ENCODE measurements at regions not wholly inside any gene's neighbourhood (a gene's known extent, or its start where the extent isn't known, plus 50 kb on each side); places are given as distances from the start of the nearest gene placed in this dataset.
"Not testable (repeated sequence)": the region's sequence is repeated elsewhere in the genome, so short reads cannot be mapped to it uniquely, and the experiment has no call there.

DNA sequence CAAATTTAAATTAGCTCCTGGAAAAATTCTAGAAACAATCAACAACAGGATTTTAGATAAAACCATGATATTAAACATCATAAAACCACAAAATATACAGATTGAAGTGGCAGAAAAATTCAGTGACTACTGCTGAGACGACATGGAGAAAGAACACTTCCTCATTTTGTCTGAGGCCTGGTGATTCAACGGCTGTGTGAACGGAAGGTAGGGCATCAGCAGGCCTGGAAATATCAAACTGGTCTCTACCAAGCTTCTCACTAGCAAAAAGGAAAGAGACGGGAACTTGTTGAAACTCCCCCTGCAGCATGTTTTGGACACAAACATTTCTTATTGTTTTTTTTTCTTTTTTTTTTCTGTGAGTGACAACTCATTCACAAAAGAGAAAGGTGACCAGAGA lies 58.0 kb upstream of the AHI1 start:
- no peak for DNase-seq (ENCODE audit: extremely low read depth, low read depth, low spot score)

DNA sequence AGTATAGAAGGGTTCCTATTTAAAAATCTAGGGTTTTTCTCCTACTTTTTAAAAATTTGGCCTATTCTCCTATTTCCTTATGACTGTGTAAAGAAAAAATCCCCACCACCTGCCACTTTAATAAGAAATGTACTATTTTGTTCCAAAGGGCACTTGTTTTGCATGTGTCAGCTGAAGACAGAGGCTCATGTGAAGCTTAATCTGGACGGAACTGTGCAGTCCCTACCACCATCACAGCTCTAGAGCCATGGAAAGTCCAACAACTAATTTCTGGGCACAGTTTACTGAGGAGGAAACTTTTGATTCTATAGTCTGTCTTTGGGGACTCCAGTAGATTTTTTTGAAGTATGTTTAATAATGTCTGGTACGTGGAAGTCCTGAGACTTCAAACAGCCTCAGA lies 60.0 kb upstream of the AHI1 start:
- no peak for DNase-seq (ENCODE audit: extremely low read depth, low read depth, low spot score)

DNA sequence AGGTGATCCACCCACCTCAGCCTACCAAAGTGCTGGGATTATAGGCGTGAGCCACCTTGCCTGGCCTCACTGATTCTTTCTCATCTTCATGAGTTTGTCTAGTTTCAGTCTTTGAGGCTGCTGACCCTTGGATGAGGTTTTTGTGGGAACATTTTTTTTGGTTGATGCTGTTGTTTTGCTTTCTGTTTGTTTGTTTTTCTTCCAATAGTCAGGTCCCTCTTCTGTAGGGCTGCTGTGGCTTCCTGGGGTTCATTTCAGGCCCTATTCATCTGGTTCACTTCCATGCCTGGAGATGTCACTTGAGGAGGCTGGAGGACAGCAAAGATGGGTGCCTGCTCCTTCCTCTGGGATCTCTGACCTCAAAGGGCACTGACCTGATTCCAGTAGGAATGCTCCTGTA lies 68.1 kb upstream of the AHI1 start:
- DNase-seq (ENCODE audit: extremely low read depth, low read depth, low spot score) = not testable (repeated sequence)

DNA sequence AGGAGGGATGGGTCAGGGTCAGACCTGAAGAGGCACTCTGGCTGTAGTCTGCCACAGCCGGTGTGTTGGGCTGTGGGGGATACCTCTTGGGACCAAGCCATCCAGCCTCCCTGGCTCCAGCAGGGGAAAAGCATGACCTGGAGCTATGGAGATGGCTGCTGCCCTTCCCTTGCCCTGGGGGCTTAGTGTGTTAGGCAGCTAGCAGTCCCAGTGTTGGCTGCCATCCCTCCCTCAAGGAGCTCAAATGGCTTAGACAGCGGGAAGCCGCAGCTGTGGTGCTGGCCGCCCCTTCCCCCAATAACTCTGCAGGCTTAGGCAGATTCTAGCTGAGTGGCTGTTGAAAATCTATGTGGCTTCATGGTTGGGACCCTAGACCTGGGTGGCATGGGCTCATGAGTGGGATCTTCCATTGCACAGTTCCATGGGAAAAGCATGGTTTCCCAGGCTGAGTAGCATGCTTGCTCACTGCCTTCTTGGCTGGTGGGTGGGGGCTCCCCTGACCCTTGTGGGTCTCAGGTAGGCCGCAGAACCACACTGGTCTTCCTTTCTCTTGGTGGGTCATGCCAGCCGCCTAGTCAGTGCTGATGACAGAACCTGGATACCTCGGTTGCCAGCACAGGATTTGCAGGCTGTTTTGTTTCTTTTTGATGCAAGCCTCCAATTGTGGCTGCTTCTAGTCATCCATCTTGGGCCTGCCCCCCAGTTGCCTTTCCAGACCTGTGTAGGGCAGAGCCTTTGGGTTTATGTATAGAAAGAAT lies 69.0 kb upstream of the AHI1 start:
- DNase-seq (ENCODE audit: extremely low read depth, low read depth, low spot score) = no peak

DNA sequence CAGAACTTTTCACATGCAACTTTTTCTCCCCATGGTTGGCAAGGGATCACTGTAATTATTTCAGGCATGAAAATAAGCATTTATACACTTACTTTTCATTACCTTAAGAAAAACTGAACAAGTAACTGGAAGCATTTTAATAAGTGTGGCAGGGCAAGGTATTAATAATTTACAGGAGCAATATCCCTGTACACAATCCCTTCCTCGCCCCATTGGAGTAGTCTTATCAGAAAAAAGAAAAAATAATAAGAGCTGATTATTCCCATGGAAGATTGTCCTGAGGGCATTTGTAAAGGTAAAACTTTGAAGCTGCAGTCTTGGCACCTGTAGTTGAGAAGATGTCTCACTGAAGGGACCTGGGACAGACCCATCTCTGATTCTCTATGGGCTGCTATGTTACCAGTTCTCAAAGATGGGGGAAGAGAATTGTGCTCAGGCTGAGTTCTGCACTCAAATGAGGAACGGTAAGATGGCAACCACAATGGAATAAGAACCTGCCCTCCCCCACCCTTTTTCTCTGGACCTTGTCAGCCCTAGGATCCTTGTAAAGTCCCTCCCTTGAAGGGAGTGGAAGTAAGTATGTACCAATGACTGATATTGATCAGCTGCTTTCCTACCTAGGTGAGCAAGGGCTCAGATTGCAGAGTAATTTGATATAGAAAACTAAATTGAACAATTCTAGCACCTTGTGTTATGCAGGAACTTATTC lies 70.0 kb upstream of the AHI1 start:
- DNase-seq (ENCODE audit: extremely low read depth, low read depth, low spot score) = no peak

DNA sequence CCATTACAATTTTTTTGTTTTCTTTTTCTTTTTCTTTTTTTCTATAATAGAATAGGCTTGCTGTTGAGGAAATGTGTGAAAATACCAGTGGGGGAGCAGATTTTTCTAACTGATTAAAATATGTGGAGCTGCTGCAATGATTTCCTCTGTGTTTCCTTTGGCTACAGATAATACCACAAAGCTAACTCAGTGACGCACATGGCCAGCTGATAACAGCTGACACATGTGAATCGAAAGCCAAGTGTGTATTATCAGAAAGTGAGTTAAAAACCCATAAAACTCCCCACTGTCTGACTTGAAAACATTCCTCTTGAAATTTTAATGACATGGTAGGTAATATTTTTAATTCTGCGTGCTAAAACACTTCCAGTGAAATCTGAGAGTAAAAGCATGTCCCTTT lies 70.8 kb upstream of the AHI1 start:
- peak; percentile 77 for DNase-seq (ENCODE audit: extremely low read depth, low read depth, low spot score)

DNA sequence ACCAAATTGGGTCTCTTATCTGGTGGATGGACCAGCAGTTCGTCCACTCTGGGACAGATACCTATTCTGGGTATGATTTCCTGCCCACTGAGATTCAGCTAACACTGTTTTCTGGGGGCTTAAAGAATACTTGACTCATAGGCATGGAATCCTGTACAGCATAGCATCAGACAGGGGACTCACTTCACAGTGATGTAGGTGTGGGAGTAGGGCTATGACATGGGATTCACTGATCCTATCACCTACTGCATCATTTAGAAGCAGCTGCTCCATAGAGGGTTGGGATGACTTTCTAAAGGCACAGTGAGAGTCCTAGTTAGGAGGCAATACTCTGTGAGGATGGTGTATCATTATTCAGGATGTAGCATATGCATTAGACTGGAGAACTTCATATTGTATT lies 74.5 kb upstream of the AHI1 start:
- no peak for DNase-seq (ENCODE audit: extremely low read depth, low read depth, low spot score)

DNA sequence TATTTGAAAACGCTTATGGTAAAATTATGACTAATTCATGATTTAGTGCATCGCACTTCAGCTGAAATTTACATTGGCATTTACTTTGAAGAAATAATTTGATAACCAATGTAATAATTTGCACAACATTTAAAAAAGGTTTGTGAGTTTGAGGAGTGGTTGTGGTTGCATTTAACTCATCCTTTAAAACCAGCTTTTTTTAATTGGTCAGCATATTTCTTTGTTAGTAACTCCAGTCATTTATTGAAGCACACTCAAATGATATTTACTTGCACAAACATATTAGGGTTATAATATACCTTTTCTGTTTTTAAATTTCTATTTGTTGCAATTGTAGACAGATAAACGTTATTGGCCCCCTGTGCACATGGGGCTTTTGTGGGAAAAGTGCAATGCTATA lies 78.1 kb upstream of the AHI1 start:
- DNase-seq (ENCODE audit: extremely low read depth, low read depth, low spot score) = no peak

DNA sequence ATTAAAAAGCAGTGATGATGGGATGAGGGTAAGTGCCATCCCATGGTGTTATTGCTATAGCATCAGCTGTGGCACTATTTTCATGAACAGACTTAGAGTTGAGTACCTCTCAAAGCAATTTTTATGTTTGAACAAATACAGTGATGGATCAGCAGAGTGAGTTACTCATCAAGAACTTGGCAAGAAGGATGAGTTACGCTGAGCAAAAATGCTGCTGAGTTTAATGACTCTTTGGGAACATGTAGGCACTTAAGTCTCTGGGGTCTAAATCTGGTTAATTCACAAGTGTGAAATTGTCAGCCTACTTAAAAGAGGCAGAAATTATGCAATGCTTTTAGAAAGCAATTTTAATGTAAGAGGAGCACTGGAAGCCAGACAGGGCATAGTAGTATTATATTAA lies 78.5 kb upstream of the AHI1 start:
- no peak for DNase-seq (ENCODE audit: extremely low read depth, low read depth, low spot score)

DNA sequence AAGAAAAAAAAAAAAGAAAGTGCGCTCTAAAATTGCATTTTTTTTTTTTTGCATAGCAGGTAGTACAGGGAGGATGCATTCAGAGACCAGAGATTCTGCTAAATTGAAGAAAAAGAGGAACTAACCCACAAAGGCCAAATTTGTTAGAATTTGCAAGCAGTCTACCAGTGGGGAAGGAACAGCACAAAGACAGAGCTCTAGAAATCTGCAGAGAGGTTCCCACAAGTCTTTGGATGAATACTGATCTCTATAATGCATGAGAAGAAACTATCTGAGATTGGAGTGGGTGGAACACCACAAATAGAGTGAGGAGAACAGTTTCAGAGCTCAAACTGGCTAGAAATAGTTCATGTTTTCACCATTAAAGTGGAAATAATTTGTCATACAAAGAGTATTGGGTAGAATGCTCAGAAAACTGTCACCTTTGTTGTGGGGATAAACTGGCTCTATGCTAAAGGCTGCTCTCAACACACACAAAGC lies 79.6 kb upstream of the AHI1 start:
- DNase-seq (ENCODE audit: extremely low read depth, low read depth, low spot score) = no peak

DNA sequence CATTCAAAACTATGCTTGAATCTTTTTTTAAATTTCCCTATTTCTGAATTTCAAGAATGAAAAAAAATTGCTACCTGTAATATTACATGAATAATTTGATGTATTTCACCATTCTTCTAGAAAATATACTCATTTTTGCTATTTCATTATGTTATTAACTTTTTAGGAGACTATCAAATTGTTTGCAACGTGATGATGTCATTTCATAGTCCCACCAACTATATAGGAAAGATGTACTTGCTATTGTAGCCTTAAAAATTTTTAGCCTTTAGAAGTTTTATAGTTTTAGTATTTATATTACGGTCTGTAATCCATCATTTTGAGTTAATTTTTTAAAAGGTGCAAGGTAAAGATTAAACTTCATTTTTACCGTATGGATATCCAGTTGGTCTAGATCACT lies 81.4 kb upstream of the AHI1 start:
- no peak for DNase-seq (ENCODE audit: extremely low read depth, low read depth, low spot score)

DNA sequence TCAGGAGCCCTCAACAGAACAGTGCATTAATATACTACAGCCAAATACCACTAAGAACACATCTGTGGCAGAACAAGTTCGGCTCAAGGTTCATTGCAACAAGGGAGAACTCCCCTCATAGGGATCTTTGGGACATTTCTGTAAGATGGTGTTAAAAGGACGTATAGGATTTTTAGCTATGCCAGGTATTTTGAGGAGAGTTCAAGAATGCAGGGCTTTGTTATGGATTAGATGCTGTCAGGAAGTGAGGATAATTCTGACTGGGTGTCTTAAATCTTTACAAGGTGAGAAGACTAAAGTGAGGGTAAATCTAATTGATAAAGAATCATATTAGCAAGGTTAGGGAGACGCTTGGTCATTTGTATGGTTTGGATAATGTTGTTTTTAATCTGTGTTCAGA lies 83.7 kb upstream of the AHI1 start:
- no peak for DNase-seq (ENCODE audit: extremely low read depth, low read depth, low spot score)

DNA sequence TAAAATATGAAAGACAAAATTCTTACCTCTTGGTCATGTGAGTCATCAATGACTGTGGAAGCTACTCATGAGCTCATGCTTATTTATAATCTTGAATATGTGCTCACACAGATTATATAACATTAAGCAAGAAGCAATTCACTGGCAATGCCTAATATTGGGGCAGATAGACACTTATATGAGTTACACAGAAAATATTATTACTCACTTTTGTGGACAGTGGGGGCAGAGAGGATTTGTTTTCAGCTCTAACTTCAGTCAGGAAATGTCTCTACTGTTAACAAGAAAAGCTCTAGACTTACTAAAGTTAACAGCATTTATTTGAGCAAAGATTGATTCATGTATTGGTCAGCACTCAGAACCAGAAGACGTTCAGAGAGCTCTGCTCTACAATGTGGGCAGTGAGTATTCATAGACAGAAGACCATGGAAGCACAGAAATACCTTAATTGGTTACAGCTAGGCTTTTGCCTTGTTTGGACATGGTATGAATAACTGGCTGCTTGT lies 85.8 kb upstream of the AHI1 start:
- DNase-seq (ENCODE audit: extremely low read depth, low read depth, low spot score) = no peak

DNA sequence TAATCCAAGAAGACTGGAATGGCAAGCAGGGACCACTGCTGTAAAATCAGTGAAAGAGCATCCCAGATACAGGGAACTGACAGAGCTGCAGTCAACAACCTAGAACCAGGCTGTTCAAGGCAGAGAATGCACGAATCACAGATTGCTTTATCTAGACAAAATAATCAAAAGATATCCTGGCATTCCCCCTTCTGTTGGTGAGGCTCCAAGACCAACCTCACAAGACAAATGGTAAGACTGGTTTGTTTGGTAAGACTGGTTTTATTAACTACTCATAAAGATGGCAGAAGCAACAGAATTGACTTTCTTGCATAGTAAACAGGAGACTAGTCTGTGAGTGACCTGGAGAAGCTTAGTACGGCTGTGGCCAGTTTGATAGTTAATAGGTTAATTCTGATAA lies 88.8 kb upstream of the AHI1 start:
- DNase-seq (ENCODE audit: extremely low read depth, low read depth, low spot score) = no peak

DNA sequence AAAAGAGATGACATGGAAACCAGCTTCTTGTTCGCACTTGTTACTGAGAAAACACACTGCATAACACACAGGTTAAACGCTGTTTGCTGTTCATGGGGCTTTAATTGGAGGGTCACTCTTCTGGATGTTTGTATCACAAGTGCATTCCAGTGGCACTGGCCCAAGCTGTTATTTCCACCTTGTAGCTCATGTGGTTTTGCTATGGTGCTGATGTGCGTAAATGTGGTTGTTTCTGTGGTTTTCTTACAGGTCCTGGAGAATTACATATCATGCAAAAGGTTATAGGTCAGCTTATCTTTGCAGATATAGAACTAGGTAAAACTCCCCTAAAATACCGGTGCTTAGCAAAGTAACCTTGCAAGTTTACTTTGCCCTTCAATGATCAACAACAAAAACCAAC lies 89.3 kb upstream of the AHI1 start:
- no peak for DNase-seq (ENCODE audit: extremely low read depth, low read depth, low spot score)

DNA sequence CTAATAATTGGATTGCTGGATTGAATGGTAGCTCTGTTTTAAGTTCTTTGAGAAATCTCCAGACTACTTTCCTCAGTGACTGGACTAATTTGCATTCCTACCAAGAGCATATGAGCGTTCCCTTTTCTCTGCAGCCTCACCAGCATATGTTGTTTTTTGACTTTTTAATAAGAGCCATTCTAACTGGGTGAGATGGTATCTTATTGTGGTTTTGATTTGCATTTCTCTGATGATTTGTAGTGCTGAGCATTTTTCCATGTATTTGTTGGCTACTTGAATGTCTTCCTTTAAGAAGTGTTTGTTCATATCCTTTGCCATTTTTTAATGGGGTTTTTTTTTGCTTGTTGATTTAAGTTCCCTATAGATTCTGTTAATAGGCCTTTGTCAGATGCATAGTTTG lies 94.7 kb upstream of the AHI1 start:
- no peak for DNase-seq (ENCODE audit: extremely low read depth, low read depth, low spot score)

DNA sequence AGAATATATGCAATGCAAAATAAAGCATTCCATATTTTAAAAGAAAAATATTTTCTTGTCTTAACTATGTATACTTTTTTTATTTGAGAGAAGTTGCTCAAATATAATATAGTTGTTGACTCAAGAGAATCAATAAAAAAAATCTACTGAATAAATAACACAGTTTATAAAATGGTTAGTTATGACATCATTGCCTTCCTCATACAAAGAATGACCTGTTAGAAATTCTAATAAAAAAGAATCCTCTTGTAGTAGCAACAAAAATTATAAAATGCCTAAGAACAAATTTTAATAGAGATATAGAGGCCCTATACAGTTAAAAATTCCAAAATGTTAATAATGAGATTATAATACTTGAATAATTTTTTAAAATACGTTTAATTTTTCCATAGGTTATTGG lies 96.5 kb upstream of the AHI1 start:
- DNase-seq (ENCODE audit: extremely low read depth, low read depth, low spot score) = no peak

DNA sequence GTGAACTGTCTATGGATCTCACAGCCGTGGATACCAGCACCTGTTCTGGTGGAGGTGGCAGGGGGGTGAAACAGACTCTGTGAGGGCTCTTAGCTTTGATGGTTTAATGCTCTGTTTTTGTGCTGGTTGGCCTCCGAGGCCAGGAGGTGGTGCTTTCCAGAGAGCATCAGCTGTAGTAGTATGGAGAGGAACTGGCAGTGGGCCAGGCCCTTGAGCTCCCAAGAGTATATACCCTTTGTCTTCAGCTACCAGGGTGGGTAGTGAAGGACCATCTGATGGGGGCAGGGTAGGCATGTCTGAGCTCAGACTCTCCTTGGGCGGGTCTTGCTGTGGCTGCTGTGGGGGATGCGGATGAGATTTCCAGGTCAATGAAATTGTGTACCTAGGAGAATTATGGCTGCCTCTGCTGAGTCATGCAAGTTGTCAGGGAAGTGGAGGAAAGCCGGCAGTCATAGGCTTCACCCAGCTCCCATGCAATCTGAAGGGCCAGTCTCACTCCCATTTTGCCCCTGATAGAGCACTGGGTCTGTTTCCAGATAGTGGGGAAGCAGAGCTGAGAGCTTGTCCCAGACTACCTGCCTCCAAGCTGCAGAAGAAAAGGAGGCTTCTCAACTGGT lies 102.7 kb upstream of the AHI1 start:
- no peak for DNase-seq (ENCODE audit: extremely low read depth, low read depth, low spot score)

DNA sequence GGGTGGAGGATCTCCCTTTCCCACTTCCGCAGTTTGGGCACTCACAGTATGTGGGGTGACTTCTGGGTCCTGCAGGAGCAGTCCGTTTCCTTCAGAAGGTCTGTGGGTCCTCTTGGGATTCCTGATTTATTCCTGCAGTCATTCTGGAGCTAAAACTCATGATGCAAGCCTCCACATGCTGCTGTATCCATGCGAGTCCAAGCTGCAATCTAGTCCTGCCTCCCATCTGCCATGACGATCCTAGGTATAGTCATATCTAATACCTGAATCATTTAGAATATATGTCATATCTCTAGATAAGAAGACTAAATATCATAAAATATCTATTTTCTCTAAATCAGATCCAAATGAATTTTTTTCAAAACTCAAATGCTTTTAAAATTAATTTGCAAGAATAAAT lies 103.4 kb upstream of the AHI1 start:
- DNase-seq (ENCODE audit: extremely low read depth, low read depth, low spot score) = no peak

DNA sequence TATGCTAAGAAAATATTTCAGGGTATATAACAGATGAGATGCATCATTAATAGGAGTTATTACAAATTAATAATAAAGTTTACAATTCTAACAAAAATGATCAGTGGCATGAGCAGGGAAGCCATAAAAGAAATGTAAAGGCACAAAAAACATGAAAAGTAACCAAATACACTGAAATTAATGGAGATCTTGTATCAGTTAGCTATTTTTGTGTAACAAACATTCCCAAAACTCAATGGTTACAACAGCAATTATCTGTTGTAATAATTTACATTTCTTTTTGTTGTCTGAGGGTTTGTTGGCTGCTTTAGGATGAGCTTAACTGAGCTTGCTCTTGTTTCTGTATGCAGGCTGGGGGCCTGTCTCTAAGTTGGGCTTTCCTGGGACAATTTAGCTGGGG lies 104.3 kb upstream of the AHI1 start:
- DNase-seq (ENCODE audit: extremely low read depth, low read depth, low spot score) = no peak

DNA sequence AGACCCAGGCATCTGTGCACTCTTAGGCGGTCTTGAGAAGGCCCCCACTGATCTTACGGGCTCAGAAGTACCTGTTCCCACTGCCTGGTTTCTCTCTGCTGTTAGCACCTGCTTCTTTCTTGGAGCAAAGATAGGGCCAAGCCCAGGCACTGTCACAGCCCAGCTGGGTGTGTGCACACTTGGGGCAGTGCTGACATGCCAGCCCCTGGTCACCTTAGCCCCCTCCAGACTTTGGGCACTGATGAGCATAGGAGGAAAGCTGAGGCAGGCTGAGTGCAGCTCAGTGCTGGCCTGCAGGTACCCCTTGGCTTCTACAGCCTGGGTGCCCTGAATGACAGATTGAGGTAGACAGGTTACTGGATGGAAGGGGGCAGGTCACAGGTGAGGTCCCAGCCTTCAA lies 105.7 kb upstream of the AHI1 start:
- DNase-seq (ENCODE audit: extremely low read depth, low read depth, low spot score) = no peak
